Heart left ventricle (tissue), 16 donors: ENCODE measurements at regions not wholly inside any gene's neighbourhood (a gene's known extent, or its start where the extent isn't known, plus 50 kb on each side); places are given as distances from the start of the nearest gene placed in this dataset.

Experiments used
- ATAC-seq, 4 donors: fragments of 200-7000 bp; cut with Tn5 transposase; one replicate each; pipeline ENCODE4 v1.9.1; 2020 to 2022; ENCODE audit warnings: moderate library complexity in 4 of 4, mild to moderate bottlenecking in 3 of 4, moderate number of reproducible peaks in 1 of 4
- DNase-seq, 5 donors: peaks; one replicate each; pipeline ENCODE4 v3.0.0-alpha.2; 2020
- H3K27ac ChIP-seq, 12 donors: fragments of 200-600 bp; sonication (generic) in 4 of 12; one replicate each; pipeline versions ENCODE4 v1.5.0 to v1.8.0; 2016 to 2022; ENCODE audit warnings: mild to moderate bottlenecking in 2 of 12
- H3K27me3 ChIP-seq, 9 donors: fragments of 200-600 bp; sonication (generic) in 2 of 9; one replicate each; pipeline versions ENCODE4 v1.5.1 to v1.8.0; 2016 to 2022; ENCODE audit warnings: mild to moderate bottlenecking in 3 of 9
- H3K36me3 ChIP-seq, 9 donors: fragments of 200-600 bp; sonication (generic) in 2 of 9; one replicate each; pipeline versions ENCODE4 v1.5.0 to v1.8.0; 2018 to 2022; ENCODE audit warnings: mild to moderate bottlenecking in 2 of 9
- H3K4me1 ChIP-seq, 12 donors: fragments of 200-600 bp; sonication (generic) in 4 of 12; one replicate each; pipeline versions ENCODE4 v1.5.0 to v1.8.0; 2016 to 2022; ENCODE audit warnings: mild to moderate bottlenecking in 3 of 12
- H3K4me3 ChIP-seq, 12 donors: fragments of 200-600 bp; sonication (generic) in 4 of 12; one replicate each; pipeline versions ENCODE4 v1.5.0 to v1.8.0; 2017 to 2022; ENCODE audit warnings: mild to moderate bottlenecking in 9 of 12, moderate library complexity in 4 of 12
- H3K9me3 ChIP-seq, 12 donors: fragments of 200-600 bp; sonication (generic) in 4 of 12; one replicate each; pipeline versions ENCODE4 v1.5.0 to v1.8.0; 2016 to 2022; ENCODE audit warnings: mild to moderate bottlenecking in 1 of 12
- POLR2A ChIP-seq, 2 donors: fragments of 450-650 bp; IDR thresholded peaks; one replicate each; pipeline ENCODE4 v1.6.1; 2017; ENCODE audit warnings: antibody characterized with exemption in 2 of 2, mild to moderate bottlenecking in 2 of 2, moderate library complexity in 2 of 2
- WGBS, 4 donors: extraction: QIAGEN DNeasy Blood & Tissue Kit in 2 of 4; methylation state at CpG; one replicate each; pipeline versions ENCODE4 v1.1.5 to v1.1.7; 2013 to 2018; 5-methylcytosine and 5-hydroxymethylcytosine counted together
- intact Hi-C, 10 donors: fragments of 100-400 bp; cut with DNase I; formaldehyde crosslinking; loops; one replicate each; pipeline versions ENCODE4 v1.11.1 to v1.14.2; 2022
- TF ChIP-seq, protein P1 (sequence below), 12 donors: fragments of 200-600 bp; sonication (generic) in 4 of 12; IDR thresholded peaks; one replicate each; pipeline versions ENCODE4 v1.5.0 to v1.8.0; 2018 to 2022; ENCODE audit warnings: antibody characterized with exemption in 12 of 12, mild to moderate bottlenecking in 5 of 12
- donor health status: ischemic (EF 13 %, LVEDD 7.1; RV severe dilation, severe dysfunction).
- donor health status: healthy with polysubstance abuse.
- donor health status: DM: no; HTN: yes; CAD: no.
- donor health status: DM: no; HTN: no; CAD: no.
- donor health status: ischemic (EF 25% LVEDD 6.9; RV normal size, moderate dysfunction).
- donor health status: ischemic (EF 25% LVEDD 5.7; RV mildly dilated, moderate dysfunction).
- donor health status: healthy.
- donor health status: DM: yes; HTN: yes; CAD: no.
- donor health status: ischemic (EF 35%, LVEDD 5.7; RV mildly dilated, moderate dysfunction).
- donor health status: nonischemic (EF 11% LVEDD 7.7; RV severe dilation, severe dysfunction).
- donor health status: DM: yes; HTN: yes; CAD: no.
- donor health status: PGD.
- donor health status: ischemic (EF 29% LVEDD 5.4; RV normal size, mild dysfunction).
- donor health status: nonischemic (EF 23%, LVEDD 6.1; RV moderate dilation, normal function).

DNA sequence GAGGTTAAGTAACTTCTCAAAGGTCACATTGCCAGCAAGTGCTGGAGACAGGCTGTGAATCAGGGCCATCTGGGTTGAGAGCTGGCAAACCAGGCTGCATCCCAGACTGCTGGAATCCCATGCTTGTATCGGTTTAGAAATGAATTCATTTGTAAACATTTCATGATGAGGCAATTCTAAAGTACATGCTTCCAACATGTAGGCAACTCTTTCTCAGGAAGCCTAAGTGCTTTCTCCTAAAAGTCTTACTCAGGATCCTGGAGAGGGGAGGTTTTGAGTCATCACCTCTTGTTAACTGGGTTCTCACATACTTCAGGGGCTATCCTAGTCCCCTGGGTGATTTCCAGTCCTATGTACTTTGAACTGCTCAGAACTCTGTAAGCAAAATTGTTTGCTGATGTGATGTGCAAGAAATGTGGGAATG, 416.5 kb downstream of the MEIS1 start:
- no peaks in the 10 kb centered on the region for H3K4me1 ChIP-seq
- intact Hi-C loops: no loop called here
- ATAC-seq (no peak), DNase-seq (no peak)
- H3K9me3 ChIP-seq: no peaks in the 10 kb centered on the region
- no peaks in the 10 kb centered on the region for H3K36me3 ChIP-seq
- peak overlapping the region in 1 of 12 donors; percentile 87 for H3K27ac ChIP-seq
- TF ChIP-seq, protein P1, sequence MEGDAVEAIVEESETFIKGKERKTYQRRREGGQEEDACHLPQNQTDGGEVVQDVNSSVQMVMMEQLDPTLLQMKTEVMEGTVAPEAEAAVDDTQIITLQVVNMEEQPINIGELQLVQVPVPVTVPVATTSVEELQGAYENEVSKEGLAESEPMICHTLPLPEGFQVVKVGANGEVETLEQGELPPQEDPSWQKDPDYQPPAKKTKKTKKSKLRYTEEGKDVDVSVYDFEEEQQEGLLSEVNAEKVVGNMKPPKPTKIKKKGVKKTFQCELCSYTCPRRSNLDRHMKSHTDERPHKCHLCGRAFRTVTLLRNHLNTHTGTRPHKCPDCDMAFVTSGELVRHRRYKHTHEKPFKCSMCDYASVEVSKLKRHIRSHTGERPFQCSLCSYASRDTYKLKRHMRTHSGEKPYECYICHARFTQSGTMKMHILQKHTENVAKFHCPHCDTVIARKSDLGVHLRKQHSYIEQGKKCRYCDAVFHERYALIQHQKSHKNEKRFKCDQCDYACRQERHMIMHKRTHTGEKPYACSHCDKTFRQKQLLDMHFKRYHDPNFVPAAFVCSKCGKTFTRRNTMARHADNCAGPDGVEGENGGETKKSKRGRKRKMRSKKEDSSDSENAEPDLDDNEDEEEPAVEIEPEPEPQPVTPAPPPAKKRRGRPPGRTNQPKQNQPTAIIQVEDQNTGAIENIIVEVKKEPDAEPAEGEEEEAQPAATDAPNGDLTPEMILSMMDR (IDR thresholded peaks at IDR 0.05): no peak
- no peak for TF ChIP-seq POLR2A (IDR thresholded peaks at IDR 0.05)
- 77 to 83% (median 78%) methylated on average over 1 of the region's 1 CpG for WGBS, 4 donors
- no peaks in the 10 kb centered on the region for H3K27me3 ChIP-seq
- H3K4me3 ChIP-seq: no peak overlapping the region

DNA sequence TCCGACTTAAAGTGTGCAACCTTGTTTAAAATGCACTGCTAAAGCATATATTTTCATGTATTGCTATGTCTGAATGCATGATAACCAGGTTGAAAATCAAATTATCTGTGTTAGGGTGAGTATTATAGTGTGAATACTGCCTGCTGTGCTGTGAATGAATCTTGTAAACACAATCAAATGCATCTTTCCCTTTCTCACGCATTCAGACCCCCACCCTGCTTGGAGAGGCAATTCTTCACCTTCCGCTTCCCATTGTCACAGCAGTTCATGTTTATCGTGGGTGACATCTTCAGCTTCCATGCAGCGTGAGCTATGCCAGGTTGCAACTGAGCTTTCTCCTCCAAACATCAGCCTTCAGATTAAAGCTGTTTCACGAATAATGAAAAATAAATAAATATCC, 418.0 kb downstream of the MEIS1 start:
- Histone ChIP-seq H3K27me3 (no peaks in the 10 kb centered on the region), H3K9me3 (peaks cover 0 to 5% (median 0%) of the 10 kb centered on the region in 12 donors), H3K36me3 (no peaks in the 10 kb centered on the region), H3K4me1 (no peaks in the 10 kb centered on the region), H3K4me3 (no peak overlapping the region), H3K27ac (peak overlapping the region in 1 of 12 donors; percentile 87)
- ATAC-seq (no peak), DNase-seq (no peak)
- WGBS, 4 donors: 73 to 81% (median 75%) methylated on average over 6 of the region's 6 CpGs
- intact Hi-C loops: no loop called here
- TF ChIP-seq, protein P1 (IDR thresholded peaks at IDR 0.05): no peak
- TF ChIP-seq POLR2A (IDR thresholded peaks at IDR 0.05): no peak

DNA sequence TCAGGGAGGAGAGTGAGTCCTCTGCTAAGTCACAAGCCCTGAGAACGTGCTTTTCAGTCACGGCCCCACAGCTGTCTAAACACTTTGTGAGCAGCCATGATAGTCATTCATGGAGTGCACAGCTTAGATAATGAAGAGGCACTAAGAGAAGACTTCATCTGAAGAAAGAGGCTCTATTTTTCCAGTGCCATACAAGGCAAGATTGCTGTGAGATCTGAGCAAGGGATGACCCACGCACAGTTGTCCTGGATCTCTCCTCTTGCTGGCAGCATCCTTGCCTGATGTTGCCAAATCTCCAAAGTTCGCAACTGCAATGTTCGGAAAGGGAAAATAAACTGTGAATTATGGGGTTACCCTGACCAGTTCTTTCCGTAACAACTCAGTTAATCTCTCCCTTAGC, 418.7 kb downstream of the MEIS1 start:
- Histone ChIP-seq H3K9me3 (peaks cover 0 to 5% (median 0%) of the 10 kb centered on the region in 12 donors), H3K27ac (peak overlapping the region in 1 of 12 donors; percentile 87), H3K4me3 (no peak overlapping the region), H3K27me3 (no peaks in the 10 kb centered on the region), H3K36me3 (no peaks in the 10 kb centered on the region), H3K4me1 (no peaks in the 10 kb centered on the region)
- DNase-seq: no peak
- intact Hi-C loops: no loop called here
- TF ChIP-seq, protein P1 (IDR thresholded peaks at IDR 0.05): no peak
- TF ChIP-seq POLR2A (IDR thresholded peaks at IDR 0.05): no peak
- WGBS, 4 donors: 55 to 75% (median 62%) methylated on average over 6 of the region's 6 CpGs
- ATAC-seq: peak in 2 of 4 donors; percentile 45 to 54

DNA sequence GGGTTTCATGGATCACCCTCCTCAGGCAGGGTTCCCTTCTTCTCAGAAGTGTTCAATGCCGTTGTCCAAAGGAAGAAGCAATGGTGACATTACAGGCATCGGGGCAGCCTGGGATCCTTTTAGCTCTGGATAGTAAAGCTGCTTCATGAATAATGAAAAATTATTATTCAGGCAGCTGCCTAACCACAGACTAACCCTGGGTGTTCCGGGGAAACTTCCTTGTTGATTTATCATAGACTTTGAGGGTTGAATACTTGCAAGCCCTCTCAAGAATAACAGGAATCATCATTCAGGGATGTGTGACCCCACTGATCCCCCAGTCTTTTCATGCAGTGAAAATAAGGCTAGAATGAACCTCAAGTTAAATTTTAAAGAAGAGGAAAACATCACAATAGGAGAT, 419.4 kb downstream of the MEIS1 start:
- DNase-seq: no peak
- Histone ChIP-seq H3K36me3 (no peaks in the 10 kb centered on the region), H3K27me3 (no peaks in the 10 kb centered on the region), H3K4me1 (no peaks in the 10 kb centered on the region), H3K27ac (peak overlapping the region in 1 of 12 donors; percentile 87), H3K4me3 (no peak overlapping the region), H3K9me3 (peaks cover 0 to 5% (median 0%) of the 10 kb centered on the region in 12 donors)
- TF ChIP-seq, protein P1 (IDR thresholded peaks at IDR 0.05): no peak
- no peak for TF ChIP-seq POLR2A (IDR thresholded peaks at IDR 0.05)
- intact Hi-C loops: no loop called here
- WGBS, 4 donors: 72 to 93% (median 85%) methylated on average over 3 of the region's 3 CpGs
- ATAC-seq: no peak
